ENCODE measurements at regions not wholly inside any gene's neighbourhood (a gene's known extent, or its start where the extent isn't known, plus 50 kb on each side); places are given as distances from the start of the nearest gene placed in this dataset.
A peak's percentile ranks its signal among the peaks of the same experiment; 100 is the strongest.

DNA sequence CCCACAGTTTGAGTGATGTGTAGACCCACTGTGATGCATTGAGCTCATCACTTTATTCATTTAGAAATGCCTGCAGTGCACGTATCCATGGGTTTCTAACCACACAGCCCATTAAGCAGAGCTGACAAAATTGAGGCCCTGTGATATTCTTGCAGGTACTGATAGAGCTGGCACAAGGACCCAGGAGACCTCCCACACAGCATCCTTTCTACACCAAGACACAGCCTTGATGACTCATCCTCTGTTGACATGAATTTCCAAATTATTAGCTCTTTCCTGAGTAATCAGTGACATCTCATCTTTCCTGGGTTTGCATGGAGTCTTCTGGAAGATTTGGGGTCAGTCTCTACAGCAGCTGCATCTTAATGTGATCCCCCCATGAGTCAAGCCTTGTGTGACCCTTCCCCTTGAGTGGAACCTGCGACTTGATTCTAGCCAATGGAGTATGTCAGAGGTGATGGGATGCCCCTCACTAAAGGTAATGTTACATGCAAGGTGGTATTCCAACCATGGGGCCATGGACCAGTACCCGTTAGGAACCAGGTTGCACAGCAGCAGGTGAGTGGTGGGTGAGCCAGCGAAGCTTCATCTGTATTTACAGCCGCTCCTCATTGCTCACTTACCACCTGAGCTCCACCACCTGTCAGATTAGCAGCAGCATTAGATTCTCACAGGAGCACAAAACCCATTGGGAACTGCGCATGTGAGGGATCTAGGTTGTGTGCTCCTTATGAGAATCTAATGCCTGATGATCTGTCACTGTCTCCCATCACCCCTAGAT lies 181.1 kb upstream of the ARL4C start:
- no peak overlapping the region for H3K4me3 ChIP-seq (ENCODE audit: low read depth, low read length)
- DNase-seq (ENCODE audit: low read depth), result peak; percentile 58
- TF ChIP-seq CTCF (IDR thresholded peaks at IDR 0.05; ENCODE audit: insufficient read depth, low read length), result no peak

GRCh38 chr2:234676783-234677450 lies 180.0 kb upstream of the ARL4C start:
- no peak for DNase-seq (ENCODE audit: low read depth)
- TF ChIP-seq CTCF (IDR thresholded peaks at IDR 0.05; ENCODE audit: insufficient read depth, low read length), result no peak
- no peak overlapping the region for H3K4me3 ChIP-seq (ENCODE audit: low read depth, low read length)

GRCh38 chr2:234676109-234676782 lies 179.4 kb upstream of the ARL4C start:
- no peak for TF ChIP-seq CTCF (IDR thresholded peaks at IDR 0.05; ENCODE audit: insufficient read depth, low read length)
- DNase-seq (ENCODE audit: low read depth), result no peak
- H3K4me3 ChIP-seq (ENCODE audit: low read depth, low read length), result no peak overlapping the region

- TF ChIP-seq CTCF (IDR thresholded peaks at IDR 0.05; ENCODE audit: insufficient read depth, low read length), result no peak
- no peak overlapping the region for H3K4me3 ChIP-seq (ENCODE audit: low read depth, low read length)
- DNase-seq (ENCODE audit: low read depth), result peak; percentile 63
Measured at GRCh38 chr2:234674781-234675201, 177.9 kb upstream of the ARL4C start.

GRCh38 chr2:234673961-234674759 lies 177.3 kb upstream of the ARL4C start:
- no peak overlapping the region for H3K4me3 ChIP-seq (ENCODE audit: low read depth, low read length)
- TF ChIP-seq CTCF (IDR thresholded peaks at IDR 0.05; ENCODE audit: insufficient read depth, low read length), result no peak
- DNase-seq (ENCODE audit: low read depth), result peak; percentile 36

DNA sequence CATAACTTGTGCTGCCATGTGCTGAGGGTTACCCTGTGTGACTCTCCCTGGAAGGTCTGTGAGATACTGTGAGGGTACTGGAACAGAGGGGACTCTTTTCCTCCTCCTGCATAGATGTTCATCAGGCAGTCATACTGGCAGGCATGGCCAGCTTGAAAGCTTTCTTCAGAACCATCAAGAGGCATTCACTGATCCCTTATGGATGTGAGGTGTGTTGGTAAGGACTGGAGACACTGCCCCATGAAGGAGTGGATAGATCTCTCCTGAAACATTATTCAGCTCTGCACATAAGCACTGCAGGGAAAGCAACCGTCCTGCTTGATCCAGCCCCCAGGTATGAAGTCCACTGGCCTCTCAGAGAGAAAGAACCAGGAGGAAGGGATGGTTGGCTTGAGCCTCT lies 176.6 kb upstream of the ARL4C start:
- H3K4me3 ChIP-seq (ENCODE audit: low read depth, low read length), result no peak overlapping the region
- no peak for TF ChIP-seq CTCF (IDR thresholded peaks at IDR 0.05; ENCODE audit: insufficient read depth, low read length)
- DNase-seq (ENCODE audit: low read depth), result no peak

Measured in fibroblast of the aortic adventitia (primary cell).